ENCODE measurements at regions not wholly inside any gene's neighbourhood (a gene's known extent, or its start where the extent isn't known, plus 50 kb on each side); places are given as distances from the start of the nearest gene placed in this dataset.
"Not testable (repeated sequence)": the region's sequence is repeated elsewhere in the genome, so short reads cannot be mapped to it uniquely, and the experiment has no call there.

GRCh38 chr17:21542991-21543390 lies 149.3 kb upstream of the KCNJ18 start:
- DNase-seq (ENCODE audit: extremely low read depth in 1 of 11, low read depth in 9 of 11, low spot score in 4 of 11): no peak

GRCh38 chr17:21545064-21545463 lies 147.3 kb upstream of the KCNJ18 start:
- DNase-seq (ENCODE audit: extremely low read depth in 1 of 11, low read depth in 9 of 11, low spot score in 4 of 11): no peak

GRCh38 chr17:21548236-21548635 lies 144.1 kb upstream of the KCNJ18 start:
- DNase-seq (ENCODE audit: extremely low read depth in 1 of 11, low read depth in 9 of 11, low spot score in 4 of 11): no peak

GRCh38 chr17:21549107-21549687 lies 143.1 kb upstream of the KCNJ18 start:
- DNase-seq (ENCODE audit: extremely low read depth in 1 of 11, low read depth in 9 of 11, low spot score in 4 of 11): no peak

GRCh38 chr17:21550031-21550430 lies 142.3 kb upstream of the KCNJ18 start:
- DNase-seq (ENCODE audit: extremely low read depth in 1 of 11, low read depth in 9 of 11, low spot score in 4 of 11): not testable (repeated sequence)

GRCh38 chr17:21551081-21551881 lies 141.0 kb upstream of the KCNJ18 start:
- peak; percentile 50 to 81 (median 73) for DNase-seq (ENCODE audit: extremely low read depth in 1 of 11, low read depth in 9 of 11, low spot score in 4 of 11)

DNA sequence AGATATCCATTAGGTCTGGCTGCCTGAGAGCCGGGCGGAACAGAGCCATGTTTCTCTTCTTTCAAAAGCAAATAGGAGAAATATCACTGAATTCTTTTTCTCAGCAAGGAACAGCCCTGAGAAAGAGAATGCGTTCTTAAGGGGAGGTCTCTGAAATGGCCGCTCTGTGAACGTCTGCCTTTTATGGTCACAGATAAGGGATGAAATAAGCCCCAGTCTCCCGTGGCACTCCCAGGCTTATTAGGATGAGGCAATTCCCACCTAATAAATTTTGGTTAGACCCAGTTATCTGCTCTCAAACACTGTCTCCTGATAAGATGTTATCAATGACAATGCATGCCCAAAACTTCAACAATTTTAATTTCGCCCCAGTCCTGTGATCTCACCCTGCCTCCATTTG lies 133.4 kb upstream of the KCNJ18 start:
- not testable (repeated sequence) for DNase-seq (ENCODE audit: extremely low read depth in 1 of 11, low read depth in 9 of 11, low spot score in 4 of 11)

GRCh38 chr17:21564262-21564661 lies 128.1 kb upstream of the KCNJ18 start:
- DNase-seq (ENCODE audit: extremely low read depth in 1 of 11, low read depth in 9 of 11, low spot score in 4 of 11): no peak

- DNase-seq (ENCODE audit: extremely low read depth in 1 of 11, low read depth in 9 of 11, low spot score in 4 of 11): not testable (repeated sequence)
Observed at GRCh38 chr17:21564757-21565156, 127.6 kb upstream of the KCNJ18 start.

DNA sequence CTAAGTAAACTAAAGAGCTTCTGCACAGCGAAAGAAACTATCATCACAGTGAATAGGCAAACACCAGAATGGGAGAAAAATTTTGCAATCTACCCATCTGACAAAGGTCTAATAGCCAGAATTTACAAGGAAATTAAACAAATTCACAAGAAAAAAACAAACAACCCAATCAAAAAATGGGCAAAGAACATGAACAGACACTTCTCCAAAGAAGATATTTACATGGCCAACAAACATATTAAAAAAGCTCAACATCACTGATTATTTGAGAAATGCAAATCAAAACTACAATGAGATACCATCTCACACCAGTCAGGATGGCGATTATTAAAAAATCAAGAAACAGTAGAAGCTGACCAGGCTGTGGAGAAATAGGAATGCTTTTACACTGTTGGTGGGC lies 121.9 kb upstream of the KCNJ18 start:
- not testable (repeated sequence) for DNase-seq (ENCODE audit: extremely low read depth in 1 of 11, low read depth in 9 of 11, low spot score in 4 of 11)

DNA sequence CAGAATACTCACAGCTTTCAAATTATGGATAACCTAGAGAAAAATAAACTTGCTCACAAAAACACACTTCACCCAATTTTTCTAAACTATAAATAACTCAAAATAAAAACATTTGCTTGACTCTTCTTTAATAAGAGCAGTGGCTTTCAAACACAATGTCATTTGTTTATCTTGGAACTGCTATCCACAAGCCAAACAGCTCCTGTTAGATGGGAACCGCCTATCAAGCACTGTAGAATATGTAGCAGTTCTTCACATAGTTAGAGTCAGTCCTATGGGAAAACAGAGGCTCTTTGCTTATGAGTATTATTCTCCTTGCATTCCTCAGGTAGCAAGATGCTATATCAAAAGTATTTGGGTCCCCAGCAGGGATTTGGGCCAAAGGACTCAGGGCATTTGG lies 120.2 kb upstream of the KCNJ18 start:
- not testable (repeated sequence) for DNase-seq (ENCODE audit: extremely low read depth in 1 of 11, low read depth in 9 of 11, low spot score in 4 of 11)

GRCh38 chr17:21573271-21573960 lies 118.9 kb upstream of the KCNJ18 start:
- DNase-seq (ENCODE audit: extremely low read depth in 1 of 11, low read depth in 9 of 11, low spot score in 4 of 11): not testable (repeated sequence)

GRCh38 chr17:21573961-21574610 lies 118.2 kb upstream of the KCNJ18 start:
- peak; percentile 13 to 68 (median 49) for DNase-seq (ENCODE audit: extremely low read depth in 1 of 11, low read depth in 9 of 11, low spot score in 4 of 11)

DNA sequence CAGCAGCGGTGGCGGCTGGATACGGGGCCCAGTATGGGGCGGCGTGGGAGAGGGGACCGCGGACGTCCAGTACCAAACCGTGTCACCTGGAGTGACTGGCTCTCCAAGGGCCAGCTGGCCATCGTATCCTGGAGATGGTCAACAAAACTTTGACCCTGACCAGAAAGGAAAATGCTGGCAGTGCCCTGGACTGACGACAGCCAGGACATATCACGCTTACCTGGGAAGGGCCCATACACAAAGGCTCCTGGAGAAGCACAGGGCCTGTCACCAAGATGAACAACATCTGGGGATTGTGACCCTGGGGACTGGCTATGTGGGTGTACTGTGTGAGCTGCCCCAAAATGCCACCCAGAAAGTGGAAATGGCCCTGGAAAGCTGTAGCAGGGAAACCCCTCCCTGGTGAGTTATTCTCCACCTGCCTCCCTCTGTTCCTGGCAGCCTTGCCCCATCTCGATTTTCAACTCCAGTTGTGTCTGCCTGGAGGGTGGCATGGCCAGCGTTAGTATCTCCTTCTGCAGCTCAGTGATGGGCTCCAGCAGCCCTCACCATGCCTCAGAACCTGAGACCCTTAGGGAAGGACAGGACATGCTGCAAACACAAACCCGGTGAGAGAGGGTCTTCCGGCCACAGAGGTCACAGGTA lies 117.6 kb upstream of the KCNJ18 start:
- DNase-seq (ENCODE audit: extremely low read depth in 1 of 11, low read depth in 9 of 11, low spot score in 4 of 11): not testable (repeated sequence)

DNA sequence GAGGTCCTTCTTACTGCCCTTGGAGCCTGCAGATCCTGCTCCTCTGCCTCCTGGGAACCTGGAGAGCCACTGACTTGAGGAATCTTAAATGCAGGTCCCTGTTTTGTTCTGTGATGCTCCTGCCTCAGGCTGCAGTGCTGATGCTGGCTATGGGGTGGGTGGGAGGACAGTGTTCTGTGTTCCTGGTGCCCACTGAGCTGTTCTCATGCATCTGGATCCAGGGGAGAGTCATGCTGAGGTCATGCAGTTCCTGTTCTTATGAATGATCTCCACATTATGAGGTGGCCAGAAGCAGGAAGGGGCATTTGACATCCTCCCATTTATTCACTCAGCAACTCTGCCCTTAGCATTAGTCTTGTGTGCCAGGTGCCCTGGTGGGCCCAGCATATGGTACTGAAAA lies 113.5 kb upstream of the KCNJ18 start:
- DNase-seq (ENCODE audit: extremely low read depth in 1 of 11, low read depth in 9 of 11, low spot score in 4 of 11): not testable (repeated sequence)

- DNase-seq (ENCODE audit: extremely low read depth in 1 of 11, low read depth in 9 of 11, low spot score in 4 of 11): no peak
Observed at GRCh38 chr17:21592774-21593173, 99.5 kb upstream of the KCNJ18 start.

DNA sequence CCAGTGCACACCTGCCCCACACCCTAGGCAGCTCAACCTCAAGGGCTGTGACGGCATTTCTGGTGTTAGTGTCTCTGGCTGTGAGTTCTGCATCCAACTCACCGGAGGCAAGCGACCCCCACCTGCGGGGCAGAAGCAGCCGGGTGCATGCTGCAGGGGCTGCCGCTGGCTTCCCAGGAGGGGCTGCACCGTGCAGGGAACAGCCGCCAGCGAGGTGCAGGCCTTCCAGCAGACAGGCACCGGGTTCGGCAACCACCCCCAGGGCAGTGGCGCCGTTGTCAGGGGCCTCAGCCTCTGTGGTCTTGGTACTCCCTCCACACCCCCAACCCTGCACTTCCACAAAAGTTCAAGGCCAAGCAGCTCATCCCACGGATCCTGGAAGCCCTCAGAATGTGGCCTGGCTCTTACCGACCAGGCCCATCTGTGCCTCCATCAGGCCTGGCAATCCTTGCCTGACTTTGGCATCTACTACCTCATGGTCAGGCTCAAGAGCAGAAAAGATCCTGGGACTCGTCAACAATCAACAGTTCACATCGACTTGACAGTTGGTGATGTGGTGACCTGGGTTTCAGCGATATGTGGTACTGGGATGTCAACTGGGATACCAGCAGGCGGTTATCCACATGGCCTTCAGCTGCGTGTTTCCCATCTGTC lies 98.7 kb upstream of the KCNJ18 start:
- DNase-seq (ENCODE audit: extremely low read depth in 1 of 11, low read depth in 9 of 11, low spot score in 4 of 11): not testable (repeated sequence)

- no peak for DNase-seq (ENCODE audit: extremely low read depth in 1 of 11, low read depth in 9 of 11, low spot score in 4 of 11)
Observed at GRCh38 chr17:21595086-21595485, 97.2 kb upstream of the KCNJ18 start.

DNA sequence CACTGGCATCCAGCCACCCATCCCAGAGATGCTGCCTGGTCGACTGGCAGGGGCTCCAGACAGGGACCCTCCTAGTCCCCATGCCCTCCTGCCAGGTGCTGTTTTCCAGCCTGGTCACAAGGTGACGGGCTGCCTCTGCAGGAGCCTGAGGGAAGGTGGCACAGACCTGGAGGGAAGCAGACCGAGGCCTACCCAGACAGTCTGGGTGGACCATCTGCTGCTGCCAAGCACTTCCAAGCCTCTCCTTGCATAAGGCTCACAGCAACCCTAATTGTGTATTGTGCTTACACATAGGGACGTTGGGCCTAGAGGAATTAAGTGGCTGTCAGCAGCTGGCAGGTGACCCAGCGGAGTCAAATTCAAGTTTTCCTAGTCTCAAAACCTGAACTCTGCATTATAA lies 90.1 kb upstream of the KCNJ18 start:
- DNase-seq (ENCODE audit: extremely low read depth in 1 of 11, low read depth in 9 of 11, low spot score in 4 of 11): no peak

Measured in renal cortex interstitium (tissue), 11 donors.